ENCODE measurements at regions not wholly inside any gene's neighbourhood (a gene's known extent, or its start where the extent isn't known, plus 50 kb on each side); places are given as distances from the start of the nearest gene placed in this dataset.

DNA sequence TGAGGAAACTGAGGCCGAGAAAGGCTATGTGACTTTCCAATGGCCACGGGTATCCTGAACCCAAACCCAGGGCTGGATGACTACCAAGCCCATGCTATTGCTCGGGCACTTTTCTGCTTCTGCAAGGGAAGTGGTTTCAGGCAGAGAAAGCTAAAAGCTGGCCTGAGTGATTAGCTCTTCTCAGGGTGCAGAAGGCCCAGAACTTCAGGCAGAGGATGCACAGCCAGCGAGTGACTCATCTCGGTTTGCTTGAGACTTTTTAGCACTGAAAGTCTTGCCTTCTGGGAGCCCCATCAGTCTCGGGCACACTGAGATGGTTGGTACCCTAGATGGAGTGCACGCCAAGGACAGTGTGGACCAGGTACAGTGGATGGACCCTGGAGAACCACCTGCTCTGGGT, 129.5 kb upstream of the SDK2 start:
- TF ChIP-seq EZH2 (IDR thresholded peaks at IDR 0.05; ENCODE audit: borderline replicate concordance, insufficient read depth, low read length, poor library complexity, severe bottlenecking) (no peak), RAD21 (conservative IDR thresholded peaks at IDR 0.05) (no peak), EP300 (conservative IDR thresholded peaks at IDR 0.05; ENCODE audit: poor library complexity, severe bottlenecking) (no peak), POLR2AphosphoS5 (IDR thresholded peaks at IDR 0.05) (no peak), MXI1 (conservative IDR thresholded peaks at IDR 0.05; ENCODE audit: poor library complexity, severe bottlenecking) (no peak), SMC3 (conservative IDR thresholded peaks at IDR 0.05; ENCODE audit: poor library complexity) (no peak), TAF1 (IDR thresholded peaks at IDR 0.05; ENCODE audit: low read depth) (no peak)
- TF ChIP-seq, protein P1, sequence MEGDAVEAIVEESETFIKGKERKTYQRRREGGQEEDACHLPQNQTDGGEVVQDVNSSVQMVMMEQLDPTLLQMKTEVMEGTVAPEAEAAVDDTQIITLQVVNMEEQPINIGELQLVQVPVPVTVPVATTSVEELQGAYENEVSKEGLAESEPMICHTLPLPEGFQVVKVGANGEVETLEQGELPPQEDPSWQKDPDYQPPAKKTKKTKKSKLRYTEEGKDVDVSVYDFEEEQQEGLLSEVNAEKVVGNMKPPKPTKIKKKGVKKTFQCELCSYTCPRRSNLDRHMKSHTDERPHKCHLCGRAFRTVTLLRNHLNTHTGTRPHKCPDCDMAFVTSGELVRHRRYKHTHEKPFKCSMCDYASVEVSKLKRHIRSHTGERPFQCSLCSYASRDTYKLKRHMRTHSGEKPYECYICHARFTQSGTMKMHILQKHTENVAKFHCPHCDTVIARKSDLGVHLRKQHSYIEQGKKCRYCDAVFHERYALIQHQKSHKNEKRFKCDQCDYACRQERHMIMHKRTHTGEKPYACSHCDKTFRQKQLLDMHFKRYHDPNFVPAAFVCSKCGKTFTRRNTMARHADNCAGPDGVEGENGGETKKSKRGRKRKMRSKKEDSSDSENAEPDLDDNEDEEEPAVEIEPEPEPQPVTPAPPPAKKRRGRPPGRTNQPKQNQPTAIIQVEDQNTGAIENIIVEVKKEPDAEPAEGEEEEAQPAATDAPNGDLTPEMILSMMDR (IDR thresholded peaks at IDR 0.05; ENCODE audit: poor library complexity, severe bottlenecking), result no peak
- TF ChIP-seq, protein P2, sequence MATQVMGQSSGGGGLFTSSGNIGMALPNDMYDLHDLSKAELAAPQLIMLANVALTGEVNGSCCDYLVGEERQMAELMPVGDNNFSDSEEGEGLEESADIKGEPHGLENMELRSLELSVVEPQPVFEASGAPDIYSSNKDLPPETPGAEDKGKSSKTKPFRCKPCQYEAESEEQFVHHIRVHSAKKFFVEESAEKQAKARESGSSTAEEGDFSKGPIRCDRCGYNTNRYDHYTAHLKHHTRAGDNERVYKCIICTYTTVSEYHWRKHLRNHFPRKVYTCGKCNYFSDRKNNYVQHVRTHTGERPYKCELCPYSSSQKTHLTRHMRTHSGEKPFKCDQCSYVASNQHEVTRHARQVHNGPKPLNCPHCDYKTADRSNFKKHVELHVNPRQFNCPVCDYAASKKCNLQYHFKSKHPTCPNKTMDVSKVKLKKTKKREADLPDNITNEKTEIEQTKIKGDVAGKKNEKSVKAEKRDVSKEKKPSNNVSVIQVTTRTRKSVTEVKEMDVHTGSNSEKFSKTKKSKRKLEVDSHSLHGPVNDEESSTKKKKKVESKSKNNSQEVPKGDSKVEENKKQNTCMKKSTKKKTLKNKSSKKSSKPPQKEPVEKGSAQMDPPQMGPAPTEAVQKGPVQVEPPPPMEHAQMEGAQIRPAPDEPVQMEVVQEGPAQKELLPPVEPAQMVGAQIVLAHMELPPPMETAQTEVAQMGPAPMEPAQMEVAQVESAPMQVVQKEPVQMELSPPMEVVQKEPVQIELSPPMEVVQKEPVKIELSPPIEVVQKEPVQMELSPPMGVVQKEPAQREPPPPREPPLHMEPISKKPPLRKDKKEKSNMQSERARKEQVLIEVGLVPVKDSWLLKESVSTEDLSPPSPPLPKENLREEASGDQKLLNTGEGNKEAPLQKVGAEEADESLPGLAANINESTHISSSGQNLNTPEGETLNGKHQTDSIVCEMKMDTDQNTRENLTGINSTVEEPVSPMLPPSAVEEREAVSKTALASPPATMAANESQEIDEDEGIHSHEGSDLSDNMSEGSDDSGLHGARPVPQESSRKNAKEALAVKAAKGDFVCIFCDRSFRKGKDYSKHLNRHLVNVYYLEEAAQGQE (IDR thresholded peaks at IDR 0.05; ENCODE audit: borderline replicate concordance), result no peak

All from neural cell (in vitro differentiated cells).